ENCODE measurements at regions not wholly inside any gene's neighbourhood (a gene's known extent, or its start where the extent isn't known, plus 50 kb on each side); places are given as distances from the start of the nearest gene placed in this dataset.

GRCh38 chrX:139052461-139052860 is 340.9 kb upstream of the FGF13 start:
- no peak for DNase-seq (ENCODE audit: low read depth)

GRCh38 chrX:139049465-139049864 is 337.9 kb upstream of the FGF13 start:
- TF ChIP-seq, protein P1, sequence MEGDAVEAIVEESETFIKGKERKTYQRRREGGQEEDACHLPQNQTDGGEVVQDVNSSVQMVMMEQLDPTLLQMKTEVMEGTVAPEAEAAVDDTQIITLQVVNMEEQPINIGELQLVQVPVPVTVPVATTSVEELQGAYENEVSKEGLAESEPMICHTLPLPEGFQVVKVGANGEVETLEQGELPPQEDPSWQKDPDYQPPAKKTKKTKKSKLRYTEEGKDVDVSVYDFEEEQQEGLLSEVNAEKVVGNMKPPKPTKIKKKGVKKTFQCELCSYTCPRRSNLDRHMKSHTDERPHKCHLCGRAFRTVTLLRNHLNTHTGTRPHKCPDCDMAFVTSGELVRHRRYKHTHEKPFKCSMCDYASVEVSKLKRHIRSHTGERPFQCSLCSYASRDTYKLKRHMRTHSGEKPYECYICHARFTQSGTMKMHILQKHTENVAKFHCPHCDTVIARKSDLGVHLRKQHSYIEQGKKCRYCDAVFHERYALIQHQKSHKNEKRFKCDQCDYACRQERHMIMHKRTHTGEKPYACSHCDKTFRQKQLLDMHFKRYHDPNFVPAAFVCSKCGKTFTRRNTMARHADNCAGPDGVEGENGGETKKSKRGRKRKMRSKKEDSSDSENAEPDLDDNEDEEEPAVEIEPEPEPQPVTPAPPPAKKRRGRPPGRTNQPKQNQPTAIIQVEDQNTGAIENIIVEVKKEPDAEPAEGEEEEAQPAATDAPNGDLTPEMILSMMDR (IDR thresholded peaks at IDR 0.05; ENCODE audit: low read depth, low read length, missing control alignments) = no peak
- no peak for DNase-seq (ENCODE audit: low read depth)
- no peak overlapping the region for H3K4me3 ChIP-seq (ENCODE audit: low read depth, low read length)

More at GRCh38 chrX:139052461-139052860, 340.9 kb upstream of the FGF13 start:
- TF ChIP-seq, protein P1 (IDR thresholded peaks at IDR 0.05; ENCODE audit: low read depth, low read length, missing control alignments) = no peak
- no peak overlapping the region for H3K4me3 ChIP-seq (ENCODE audit: low read depth, low read length)

GRCh38 chrX:139044680-139045079 is 333.2 kb upstream of the FGF13 start:
- DNase-seq (ENCODE audit: low read depth) = no peak
- no peak overlapping the region for H3K4me3 ChIP-seq (ENCODE audit: low read depth, low read length)
- TF ChIP-seq, protein P1 (IDR thresholded peaks at IDR 0.05; ENCODE audit: low read depth, low read length, missing control alignments) = no peak

DNA sequence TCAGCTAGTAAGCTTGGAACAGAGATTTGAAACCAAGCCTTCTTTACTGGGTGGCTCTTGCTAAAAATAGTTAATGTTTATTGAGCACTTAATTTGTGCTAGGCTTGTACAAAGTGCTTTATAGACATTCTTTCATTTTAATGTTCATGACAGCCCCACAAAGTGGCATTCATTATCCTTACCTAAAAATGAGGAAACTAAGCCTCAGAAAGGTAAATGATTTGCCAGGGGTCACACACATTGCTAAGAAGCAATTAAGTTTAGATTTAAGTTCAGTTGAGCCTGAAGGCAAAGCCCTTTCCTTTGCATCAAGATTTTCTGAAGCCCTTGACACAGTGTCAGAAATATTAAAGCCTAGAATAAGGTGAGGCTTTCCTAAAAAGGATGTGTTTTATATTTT is 327.5 kb upstream of the FGF13 start:
- no peak overlapping the region for H3K4me3 ChIP-seq (ENCODE audit: low read depth, low read length)
- no peak for DNase-seq (ENCODE audit: low read depth)
- TF ChIP-seq, protein P1 (IDR thresholded peaks at IDR 0.05; ENCODE audit: low read depth, low read length, missing control alignments) = no peak

- no peak for DNase-seq (ENCODE audit: low read depth)
- TF ChIP-seq, protein P1 (IDR thresholded peaks at IDR 0.05; ENCODE audit: low read depth, low read length, missing control alignments) = no peak
- no peak overlapping the region for H3K4me3 ChIP-seq (ENCODE audit: low read depth, low read length)
Observed at GRCh38 chrX:139026811-139027210, 315.3 kb upstream of the FGF13 start.

DNA sequence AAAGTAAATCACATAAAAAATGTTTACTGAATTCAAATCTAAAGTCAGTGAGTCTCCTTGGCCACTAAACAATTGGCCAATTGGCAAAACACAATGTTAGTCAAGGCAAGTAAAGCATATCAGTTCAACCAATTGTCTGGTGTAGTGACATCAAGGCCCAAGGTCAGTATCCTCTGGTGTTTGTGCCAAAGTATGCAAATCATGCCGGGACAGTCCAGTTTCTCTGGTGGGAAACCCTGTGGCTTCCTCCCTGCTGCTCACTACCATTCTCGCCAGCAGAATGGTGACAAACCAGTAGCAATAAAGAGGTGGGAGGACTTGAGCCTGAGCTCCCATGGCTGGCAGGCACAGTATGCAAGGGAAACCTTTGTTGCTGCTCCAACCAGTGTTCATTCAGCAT is 314.9 kb upstream of the FGF13 start:
- TF ChIP-seq, protein P1 (IDR thresholded peaks at IDR 0.05; ENCODE audit: low read depth, low read length, missing control alignments) = no peak
- no peak overlapping the region for H3K4me3 ChIP-seq (ENCODE audit: low read depth, low read length)
- DNase-seq (ENCODE audit: low read depth) = no peak

- DNase-seq (ENCODE audit: low read depth) = no peak
- TF ChIP-seq, protein P1 (IDR thresholded peaks at IDR 0.05; ENCODE audit: low read depth, low read length, missing control alignments) = no peak
- no peak overlapping the region for H3K4me3 ChIP-seq (ENCODE audit: low read depth, low read length)
Observed at GRCh38 chrX:139025816-139026215, 314.3 kb upstream of the FGF13 start.
